ENCODE measurements at regions not wholly inside any gene's neighbourhood (a gene's known extent, or its start where the extent isn't known, plus 50 kb on each side); places are given as distances from the start of the nearest gene placed in this dataset.

- H3K4me2 ChIP-seq (ENCODE audit: low read length), result no peak overlapping the region
- no peaks in the 10 kb centered on the region for H3K4me1 ChIP-seq (ENCODE audit: low read length)
- H3K4me3 ChIP-seq (ENCODE audit: low read length), result no peak overlapping the region
- peaks cover under 1% of the 10 kb centered on the region; the same call in 1 of the 2 replicates for H3K27me3 ChIP-seq (ENCODE audit: low read depth, low read length)
- no peaks in the 10 kb centered on the region for H4K20me1 ChIP-seq (ENCODE audit: insufficient read depth, low read length)
- no peaks in the 10 kb centered on the region for H3K79me2 ChIP-seq (ENCODE audit: low read length)
- H3K27ac ChIP-seq (ENCODE audit: low read length), result no peak overlapping the region
- H2AFZ ChIP-seq (ENCODE audit: low read depth, low read length), result no peak overlapping the region
- H3K36me3 ChIP-seq (replicated peaks; ENCODE audit: low read depth, low read length), result no peaks in the 10 kb centered on the region
- TF ChIP-seq, protein P1, sequence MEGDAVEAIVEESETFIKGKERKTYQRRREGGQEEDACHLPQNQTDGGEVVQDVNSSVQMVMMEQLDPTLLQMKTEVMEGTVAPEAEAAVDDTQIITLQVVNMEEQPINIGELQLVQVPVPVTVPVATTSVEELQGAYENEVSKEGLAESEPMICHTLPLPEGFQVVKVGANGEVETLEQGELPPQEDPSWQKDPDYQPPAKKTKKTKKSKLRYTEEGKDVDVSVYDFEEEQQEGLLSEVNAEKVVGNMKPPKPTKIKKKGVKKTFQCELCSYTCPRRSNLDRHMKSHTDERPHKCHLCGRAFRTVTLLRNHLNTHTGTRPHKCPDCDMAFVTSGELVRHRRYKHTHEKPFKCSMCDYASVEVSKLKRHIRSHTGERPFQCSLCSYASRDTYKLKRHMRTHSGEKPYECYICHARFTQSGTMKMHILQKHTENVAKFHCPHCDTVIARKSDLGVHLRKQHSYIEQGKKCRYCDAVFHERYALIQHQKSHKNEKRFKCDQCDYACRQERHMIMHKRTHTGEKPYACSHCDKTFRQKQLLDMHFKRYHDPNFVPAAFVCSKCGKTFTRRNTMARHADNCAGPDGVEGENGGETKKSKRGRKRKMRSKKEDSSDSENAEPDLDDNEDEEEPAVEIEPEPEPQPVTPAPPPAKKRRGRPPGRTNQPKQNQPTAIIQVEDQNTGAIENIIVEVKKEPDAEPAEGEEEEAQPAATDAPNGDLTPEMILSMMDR (IDR thresholded peaks at IDR 0.05; ENCODE audit: low read depth, low read length), result no peak
- TF ChIP-seq EZH2phosphoT487 (IDR thresholded peaks at IDR 0.05; ENCODE audit: low read depth), result no peak
- no peak overlapping the region for H3K9ac ChIP-seq (ENCODE audit: low read length)
- H3K9me3 ChIP-seq (ENCODE audit: insufficient read depth, low read length), result no peaks in the 10 kb centered on the region
Observed at GRCh38 chr9:108093773-108094675, 604.5 kb upstream of the KLF4 start.

DNA sequence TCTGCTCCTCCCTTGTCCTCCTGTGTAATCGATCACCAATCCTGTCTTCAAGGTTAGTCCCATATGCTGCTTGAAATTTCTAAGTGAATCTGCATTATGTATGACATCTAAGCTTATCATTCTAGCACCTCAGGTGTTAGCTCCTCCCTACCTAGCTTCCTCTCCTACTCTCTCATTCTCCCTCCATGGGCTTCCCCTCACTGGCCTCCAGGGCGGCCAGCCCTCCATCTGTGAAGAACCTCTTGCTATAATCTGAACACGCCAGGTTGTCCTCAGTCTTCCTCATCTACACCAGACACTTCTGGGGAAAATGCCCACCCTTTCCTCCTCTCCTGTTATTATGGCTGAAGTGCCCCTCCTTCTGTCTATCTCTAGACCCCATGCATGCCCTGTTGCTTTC, 599.3 kb upstream of the KLF4 start:
- Histone ChIP-seq H3K4me1 (ENCODE audit: low read length) (no peaks in the 10 kb centered on the region), H3K36me3 (replicated peaks; ENCODE audit: low read depth, low read length) (no peaks in the 10 kb centered on the region), H3K9ac (ENCODE audit: low read length) (no peak overlapping the region), H2AFZ (ENCODE audit: low read depth, low read length) (no peak overlapping the region), H3K79me2 (ENCODE audit: low read length) (no peaks in the 10 kb centered on the region), H3K9me3 (ENCODE audit: insufficient read depth, low read length) (no peaks in the 10 kb centered on the region), H4K20me1 (ENCODE audit: insufficient read depth, low read length) (no peaks in the 10 kb centered on the region), H3K4me3 (ENCODE audit: low read length) (no peak overlapping the region), H3K27me3 (ENCODE audit: low read depth, low read length) (peaks cover 5% of the 10 kb centered on the region; the same call in 1 of the 2 replicates), H3K27ac (ENCODE audit: low read length) (no peak overlapping the region), H3K4me2 (ENCODE audit: low read length) (no peak overlapping the region)
- TF ChIP-seq, protein P1 (IDR thresholded peaks at IDR 0.05; ENCODE audit: low read depth, low read length), result no peak

DNA sequence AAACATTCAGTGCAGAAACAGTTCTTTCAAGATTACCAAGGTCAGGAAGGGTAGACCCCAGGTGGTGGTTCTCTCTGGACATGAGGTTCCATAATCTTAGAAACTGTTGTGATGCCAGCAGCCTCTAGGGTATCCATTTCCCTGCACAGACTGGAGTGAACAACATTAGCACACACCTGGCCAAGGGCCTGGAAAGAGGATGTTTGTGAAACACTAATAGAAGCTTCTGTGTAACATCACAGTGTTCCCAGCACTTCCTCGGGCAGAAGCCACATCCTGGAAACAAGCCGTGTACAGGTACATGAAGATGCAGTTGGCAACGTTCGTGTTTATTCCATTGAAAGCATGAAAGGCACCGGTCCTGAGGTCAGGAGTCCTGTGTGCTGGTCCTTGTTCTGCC, 598.2 kb upstream of the KLF4 start:
- no peaks in the 10 kb centered on the region for H3K79me2 ChIP-seq (ENCODE audit: low read length)
- no peaks in the 10 kb centered on the region for H3K4me1 ChIP-seq (ENCODE audit: low read length)
- no peaks in the 10 kb centered on the region for H4K20me1 ChIP-seq (ENCODE audit: insufficient read depth, low read length)
- no peaks in the 10 kb centered on the region for H3K36me3 ChIP-seq (replicated peaks; ENCODE audit: low read depth, low read length)
- TF ChIP-seq, protein P1 (IDR thresholded peaks at IDR 0.05; ENCODE audit: low read depth, low read length), result no peak
- no peak for TF ChIP-seq EZH2phosphoT487 (IDR thresholded peaks at IDR 0.05; ENCODE audit: low read depth)
- no peaks in the 10 kb centered on the region for H3K9me3 ChIP-seq (ENCODE audit: insufficient read depth, low read length)
- H3K27ac ChIP-seq (ENCODE audit: low read length), result no peak overlapping the region
- no peak overlapping the region for H3K9ac ChIP-seq (ENCODE audit: low read length)
- no peak overlapping the region for H3K4me2 ChIP-seq (ENCODE audit: low read length)
- H3K4me3 ChIP-seq (ENCODE audit: low read length), result no peak overlapping the region
- H2AFZ ChIP-seq (ENCODE audit: low read depth, low read length), result no peak overlapping the region
- H3K27me3 ChIP-seq (ENCODE audit: low read depth, low read length), result peaks cover 5% of the 10 kb centered on the region; the same call in 1 of the 2 replicates

DNA sequence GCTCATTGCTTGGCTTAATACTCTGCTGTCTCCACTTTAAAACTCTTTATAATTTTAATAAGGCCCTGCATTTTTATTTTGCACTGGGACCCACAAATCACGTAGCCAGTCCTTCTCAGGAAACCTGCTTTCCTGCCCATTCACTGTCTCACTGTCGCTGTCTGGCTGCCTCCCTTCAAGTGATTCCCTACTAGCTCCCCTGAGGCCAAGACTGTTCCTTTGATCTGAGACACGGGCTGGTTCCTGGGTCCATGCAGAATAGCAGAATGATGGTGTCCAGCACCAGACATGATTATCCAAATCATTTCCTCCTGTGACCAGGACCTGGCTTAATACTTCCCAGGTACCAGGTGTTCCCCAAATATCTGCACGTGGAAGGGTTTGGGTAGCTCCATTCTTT, 597.1 kb upstream of the KLF4 start:
- peaks cover 5% of the 10 kb centered on the region; the same call in 1 of the 2 replicates for H3K27me3 ChIP-seq (ENCODE audit: low read depth, low read length)
- H3K4me3 ChIP-seq (ENCODE audit: low read length), result no peak overlapping the region
- H4K20me1 ChIP-seq (ENCODE audit: insufficient read depth, low read length), result no peaks in the 10 kb centered on the region
- H3K4me1 ChIP-seq (ENCODE audit: low read length), result no peaks in the 10 kb centered on the region
- no peak overlapping the region for H2AFZ ChIP-seq (ENCODE audit: low read depth, low read length)
- no peaks in the 10 kb centered on the region for H3K79me2 ChIP-seq (ENCODE audit: low read length)
- H3K27ac ChIP-seq (ENCODE audit: low read length), result no peak overlapping the region
- no peak overlapping the region for H3K9ac ChIP-seq (ENCODE audit: low read length)
- TF ChIP-seq EZH2phosphoT487 (IDR thresholded peaks at IDR 0.05; ENCODE audit: low read depth), result no peak
- TF ChIP-seq, protein P1 (IDR thresholded peaks at IDR 0.05; ENCODE audit: low read depth, low read length), result no peak
- no peak overlapping the region for H3K4me2 ChIP-seq (ENCODE audit: low read length)
- no peaks in the 10 kb centered on the region for H3K9me3 ChIP-seq (ENCODE audit: insufficient read depth, low read length)
- no peaks in the 10 kb centered on the region for H3K36me3 ChIP-seq (replicated peaks; ENCODE audit: low read depth, low read length)
